Heart left ventricle (tissue), 16 donors: ENCODE measurements at regions not wholly inside any gene's neighbourhood (a gene's known extent, or its start where the extent isn't known, plus 50 kb on each side); places are given as distances from the start of the nearest gene placed in this dataset.
"Not testable (repeated sequence)": the region's sequence is repeated elsewhere in the genome, so short reads cannot be mapped to it uniquely, and the experiment has no call there.

ENCODE experiments used
- ATAC-seq, 4 donors: fragments of 200-7000 bp; cut with Tn5 transposase; one replicate each; pipeline ENCODE4 v1.9.1; 2020 to 2022; ENCODE audit warnings: moderate library complexity in 4 of 4, mild to moderate bottlenecking in 3 of 4, moderate number of reproducible peaks in 1 of 4
- DNase-seq, 5 donors: peaks; one replicate each; pipeline ENCODE4 v3.0.0-alpha.2; 2020
- H3K27ac ChIP-seq, 12 donors: fragments of 200-600 bp; sonication (generic) in 4 of 12; one replicate each; pipeline versions ENCODE4 v1.5.0 to v1.8.0; 2016 to 2022; ENCODE audit warnings: mild to moderate bottlenecking in 2 of 12
- H3K27me3 ChIP-seq, 9 donors: fragments of 200-600 bp; sonication (generic) in 2 of 9; one replicate each; pipeline versions ENCODE4 v1.5.1 to v1.8.0; 2016 to 2022; ENCODE audit warnings: mild to moderate bottlenecking in 3 of 9
- H3K36me3 ChIP-seq, 9 donors: fragments of 200-600 bp; sonication (generic) in 2 of 9; one replicate each; pipeline versions ENCODE4 v1.5.0 to v1.8.0; 2018 to 2022; ENCODE audit warnings: mild to moderate bottlenecking in 2 of 9
- H3K4me1 ChIP-seq, 12 donors: fragments of 200-600 bp; sonication (generic) in 4 of 12; one replicate each; pipeline versions ENCODE4 v1.5.0 to v1.8.0; 2016 to 2022; ENCODE audit warnings: mild to moderate bottlenecking in 3 of 12
- H3K4me3 ChIP-seq, 12 donors: fragments of 200-600 bp; sonication (generic) in 4 of 12; one replicate each; pipeline versions ENCODE4 v1.5.0 to v1.8.0; 2017 to 2022; ENCODE audit warnings: mild to moderate bottlenecking in 9 of 12, moderate library complexity in 4 of 12
- H3K9me3 ChIP-seq, 12 donors: fragments of 200-600 bp; sonication (generic) in 4 of 12; one replicate each; pipeline versions ENCODE4 v1.5.0 to v1.8.0; 2016 to 2022; ENCODE audit warnings: mild to moderate bottlenecking in 1 of 12
- POLR2A ChIP-seq, 2 donors: fragments of 450-650 bp; IDR thresholded peaks; one replicate each; pipeline ENCODE4 v1.6.1; 2017; ENCODE audit warnings: antibody characterized with exemption in 2 of 2, mild to moderate bottlenecking in 2 of 2, moderate library complexity in 2 of 2
- WGBS, 4 donors: extraction: QIAGEN DNeasy Blood & Tissue Kit in 2 of 4; methylation state at CpG; one replicate each; pipeline versions ENCODE4 v1.1.5 to v1.1.7; 2013 to 2018; 5-methylcytosine and 5-hydroxymethylcytosine counted together
- intact Hi-C, 10 donors: fragments of 100-400 bp; cut with DNase I; formaldehyde crosslinking; loops; one replicate each; pipeline versions ENCODE4 v1.11.1 to v1.14.2; 2022
- TF ChIP-seq, protein P1 (sequence below), 12 donors: fragments of 200-600 bp; sonication (generic) in 4 of 12; IDR thresholded peaks; one replicate each; pipeline versions ENCODE4 v1.5.0 to v1.8.0; 2018 to 2022; ENCODE audit warnings: antibody characterized with exemption in 12 of 12, mild to moderate bottlenecking in 5 of 12
- donor health status: ischemic (EF 13 %, LVEDD 7.1; RV severe dilation, severe dysfunction).
- donor health status: healthy with polysubstance abuse.
- donor health status: DM: no; HTN: yes; CAD: no.
- donor health status: DM: no; HTN: no; CAD: no.
- donor health status: ischemic (EF 25% LVEDD 6.9; RV normal size, moderate dysfunction).
- donor health status: ischemic (EF 25% LVEDD 5.7; RV mildly dilated, moderate dysfunction).
- donor health status: healthy.
- donor health status: DM: yes; HTN: yes; CAD: no.
- donor health status: ischemic (EF 35%, LVEDD 5.7; RV mildly dilated, moderate dysfunction).
- donor health status: nonischemic (EF 11% LVEDD 7.7; RV severe dilation, severe dysfunction).
- donor health status: DM: yes; HTN: yes; CAD: no.
- donor health status: PGD.
- donor health status: ischemic (EF 29% LVEDD 5.4; RV normal size, mild dysfunction).
- donor health status: nonischemic (EF 23%, LVEDD 6.1; RV moderate dilation, normal function).

DNA sequence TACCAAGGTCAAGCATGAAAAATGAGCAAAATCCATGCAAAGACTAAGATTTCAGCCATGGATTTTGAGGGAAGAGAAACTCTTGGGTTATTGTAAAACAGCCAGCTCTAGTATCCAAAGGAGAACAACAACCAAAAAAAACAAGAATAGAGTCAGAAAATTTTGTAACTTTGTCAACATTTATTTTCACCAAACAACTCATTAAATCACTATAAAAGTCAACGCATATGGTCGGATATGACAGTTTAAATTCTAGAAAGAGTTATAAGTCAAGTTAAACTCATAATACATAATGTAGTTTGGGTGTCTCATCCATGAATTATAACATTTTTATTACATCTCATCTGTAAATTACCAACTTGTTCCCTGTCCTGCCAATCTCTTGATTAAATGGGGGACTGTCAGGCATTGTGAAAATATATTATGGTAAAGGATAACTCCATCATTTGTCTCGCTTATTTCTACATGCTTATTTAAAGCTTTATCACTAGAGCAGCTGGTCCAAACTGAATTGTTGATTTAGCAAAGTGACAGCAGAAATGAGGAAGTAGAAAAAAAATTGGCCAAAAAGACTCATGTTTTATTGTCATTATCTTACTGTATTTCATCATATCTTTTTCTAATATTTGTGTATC, 224.8 kb upstream of the NOCT start:
- TF ChIP-seq, protein P1, sequence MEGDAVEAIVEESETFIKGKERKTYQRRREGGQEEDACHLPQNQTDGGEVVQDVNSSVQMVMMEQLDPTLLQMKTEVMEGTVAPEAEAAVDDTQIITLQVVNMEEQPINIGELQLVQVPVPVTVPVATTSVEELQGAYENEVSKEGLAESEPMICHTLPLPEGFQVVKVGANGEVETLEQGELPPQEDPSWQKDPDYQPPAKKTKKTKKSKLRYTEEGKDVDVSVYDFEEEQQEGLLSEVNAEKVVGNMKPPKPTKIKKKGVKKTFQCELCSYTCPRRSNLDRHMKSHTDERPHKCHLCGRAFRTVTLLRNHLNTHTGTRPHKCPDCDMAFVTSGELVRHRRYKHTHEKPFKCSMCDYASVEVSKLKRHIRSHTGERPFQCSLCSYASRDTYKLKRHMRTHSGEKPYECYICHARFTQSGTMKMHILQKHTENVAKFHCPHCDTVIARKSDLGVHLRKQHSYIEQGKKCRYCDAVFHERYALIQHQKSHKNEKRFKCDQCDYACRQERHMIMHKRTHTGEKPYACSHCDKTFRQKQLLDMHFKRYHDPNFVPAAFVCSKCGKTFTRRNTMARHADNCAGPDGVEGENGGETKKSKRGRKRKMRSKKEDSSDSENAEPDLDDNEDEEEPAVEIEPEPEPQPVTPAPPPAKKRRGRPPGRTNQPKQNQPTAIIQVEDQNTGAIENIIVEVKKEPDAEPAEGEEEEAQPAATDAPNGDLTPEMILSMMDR (IDR thresholded peaks at IDR 0.05): no peak
- no peak for TF ChIP-seq POLR2A (IDR thresholded peaks at IDR 0.05)
- ATAC-seq (no peak), DNase-seq (no peak)
- no peaks in the 10 kb centered on the region for H3K4me1 ChIP-seq
- H3K27me3 ChIP-seq: no peaks in the 10 kb centered on the region
- WGBS, 4 donors: 86 to 90% (median 88%) methylated on average over 3 of the region's 3 CpGs
- intact Hi-C loops: no loop called here
- H3K4me3 ChIP-seq: no peak overlapping the region
- H3K9me3 ChIP-seq: no peaks in the 10 kb centered on the region
- H3K36me3 ChIP-seq: no peaks in the 10 kb centered on the region
- no peak overlapping the region for H3K27ac ChIP-seq

DNA sequence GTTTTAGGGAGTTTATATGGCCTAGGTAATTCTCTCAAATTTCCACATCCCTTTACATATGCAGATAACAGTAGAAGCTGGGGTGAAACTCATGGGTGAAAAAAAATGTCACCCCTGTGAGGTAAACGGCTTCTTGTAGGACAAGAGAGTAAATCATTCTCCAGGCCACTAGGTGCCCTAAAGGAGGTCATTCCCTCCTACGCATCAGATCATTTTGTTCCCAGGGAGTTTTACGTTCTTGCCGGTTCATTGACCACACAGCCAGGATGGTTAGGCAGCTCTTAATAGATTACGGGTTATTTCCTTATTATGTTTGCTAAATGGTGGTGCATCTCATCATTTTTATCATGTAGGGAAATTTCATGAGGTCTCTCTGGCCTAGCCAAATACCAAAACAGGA, 225.8 kb upstream of the NOCT start:
- Histone ChIP-seq H3K36me3 (no peaks in the 10 kb centered on the region), H3K27me3 (peaks cover 0 to 3% (median 0%) of the 10 kb centered on the region in 9 donors), H3K9me3 (no peaks in the 10 kb centered on the region), H3K27ac (no peak overlapping the region), H3K4me3 (no peak overlapping the region), H3K4me1 (no peaks in the 10 kb centered on the region)
- TF ChIP-seq POLR2A (IDR thresholded peaks at IDR 0.05): no peak
- TF ChIP-seq, protein P1 (IDR thresholded peaks at IDR 0.05): no peak
- ATAC-seq (no peak), DNase-seq (no peak)
- 79 to 92% (median 85%) methylated on average over 5 of the region's 5 CpGs for WGBS, 4 donors
- intact Hi-C loops: no loop called here

DNA sequence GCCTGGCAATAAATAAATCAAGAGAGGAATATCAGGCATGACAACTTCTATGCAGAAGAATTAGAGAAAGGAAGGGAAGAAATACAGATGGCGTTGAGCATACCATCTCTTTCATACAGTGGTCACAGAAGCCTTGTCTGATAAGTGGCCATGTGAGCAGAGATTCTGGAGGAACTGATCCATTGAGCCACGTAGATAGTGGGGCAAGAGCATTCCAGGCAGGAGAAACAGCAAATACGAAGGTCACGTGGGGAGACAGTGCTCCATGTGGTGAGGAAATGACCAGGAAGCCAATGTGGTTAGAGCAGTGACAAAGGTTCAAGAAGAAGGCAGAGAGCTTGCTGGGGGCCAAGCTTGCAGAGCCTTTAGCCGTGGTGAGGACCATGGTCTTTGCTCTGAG, 226.7 kb upstream of the NOCT start:
- no peaks in the 10 kb centered on the region for H3K36me3 ChIP-seq
- intact Hi-C loops: no loop called here
- no peak overlapping the region for H3K4me3 ChIP-seq
- ATAC-seq (no peak), DNase-seq (no peak)
- TF ChIP-seq, protein P1 (IDR thresholded peaks at IDR 0.05): no peak
- no peak for TF ChIP-seq POLR2A (IDR thresholded peaks at IDR 0.05)
- H3K4me1 ChIP-seq: no peaks in the 10 kb centered on the region
- peaks cover 0 to 3% (median 0%) of the 10 kb centered on the region in 9 donors for H3K27me3 ChIP-seq
- H3K9me3 ChIP-seq: no peaks in the 10 kb centered on the region
- 83 to 88% (median 85%) methylated on average over 5 of the region's 5 CpGs for WGBS, 4 donors
- no peak overlapping the region for H3K27ac ChIP-seq

DNA sequence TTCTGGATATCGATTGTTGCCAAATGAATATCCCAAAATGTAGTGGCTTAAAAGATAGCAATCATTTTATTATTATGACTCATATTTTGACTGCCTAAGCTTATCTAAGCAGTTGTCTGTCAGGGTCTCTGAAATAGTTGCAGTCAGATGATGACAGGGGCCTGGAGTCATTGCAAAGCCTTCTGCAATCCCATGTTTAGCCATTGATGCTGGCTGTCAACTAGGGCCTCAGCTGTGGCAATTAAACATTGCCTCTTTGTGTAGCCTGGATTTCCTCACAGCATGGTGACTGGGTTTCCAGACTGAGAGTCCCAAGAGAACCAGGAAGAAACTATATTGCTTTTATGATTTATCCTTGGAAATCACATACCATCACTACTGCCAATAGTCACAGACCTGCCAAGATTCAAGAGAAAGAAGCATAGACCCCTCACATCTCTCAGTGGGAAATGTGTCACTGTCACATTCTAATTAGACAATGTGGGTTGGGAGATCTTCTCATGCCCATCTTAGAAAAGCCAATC, 227.3 kb upstream of the NOCT start:
- 85 to 96% (median 90%) methylated on average over 1 of the region's 1 CpG for WGBS, 4 donors
- peaks cover 0 to 3% (median 0%) of the 10 kb centered on the region in 9 donors for H3K27me3 ChIP-seq
- H3K27ac ChIP-seq: no peak overlapping the region
- DNase-seq (no peak), ATAC-seq (no peak)
- no peaks in the 10 kb centered on the region for H3K4me1 ChIP-seq
- intact Hi-C loops: no loop called here
- H3K9me3 ChIP-seq: no peaks in the 10 kb centered on the region
- no peak overlapping the region for H3K4me3 ChIP-seq
- H3K36me3 ChIP-seq: no peaks in the 10 kb centered on the region
- TF ChIP-seq POLR2A (IDR thresholded peaks at IDR 0.05): no peak
- TF ChIP-seq, protein P1 (IDR thresholded peaks at IDR 0.05): no peak

DNA sequence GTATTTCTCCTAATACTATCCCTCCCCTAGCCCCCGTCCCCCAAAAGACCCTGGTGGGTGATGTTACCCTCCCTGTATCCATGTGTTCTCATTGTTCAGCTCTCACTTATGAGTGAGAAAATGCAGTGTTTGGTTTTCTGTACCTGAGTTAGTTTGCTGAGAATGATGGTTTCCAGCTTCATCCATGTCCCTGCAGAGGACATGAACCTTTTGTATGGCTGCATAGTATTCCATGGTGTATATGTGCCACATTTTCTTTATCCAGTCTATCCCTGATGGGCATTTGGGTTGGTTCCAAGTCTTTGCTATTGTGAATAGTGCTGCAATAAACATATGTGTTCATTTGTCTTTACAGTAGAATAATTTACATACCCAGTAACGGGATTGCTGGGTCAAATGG, 235.8 kb upstream of the NOCT start:
- intact Hi-C loops: not testable (repeated sequence)

More for the DNA sequence above, 235.8 kb upstream of the NOCT start:
- H3K27ac ChIP-seq, H3K4me3 ChIP-seq, H3K36me3 ChIP-seq, DNase-seq, H3K27me3 ChIP-seq, ATAC-seq: not testable (repeated sequence)
- WGBS, 4 donors: 87 to 100% (median 98%) methylated on average over 2 of the region's 2 CpGs
- H3K9me3 ChIP-seq: peaks cover 0 to 12% (median 0%) of the 10 kb centered on the region in 12 donors
- H3K4me1 ChIP-seq: peaks cover 0 to 10% (median 0%) of the 10 kb centered on the region in 12 donors
